ENCODE measurements at regions not wholly inside any gene's neighbourhood (a gene's known extent, or its start where the extent isn't known, plus 50 kb on each side); places are given as distances from the start of the nearest gene placed in this dataset.

DNA sequence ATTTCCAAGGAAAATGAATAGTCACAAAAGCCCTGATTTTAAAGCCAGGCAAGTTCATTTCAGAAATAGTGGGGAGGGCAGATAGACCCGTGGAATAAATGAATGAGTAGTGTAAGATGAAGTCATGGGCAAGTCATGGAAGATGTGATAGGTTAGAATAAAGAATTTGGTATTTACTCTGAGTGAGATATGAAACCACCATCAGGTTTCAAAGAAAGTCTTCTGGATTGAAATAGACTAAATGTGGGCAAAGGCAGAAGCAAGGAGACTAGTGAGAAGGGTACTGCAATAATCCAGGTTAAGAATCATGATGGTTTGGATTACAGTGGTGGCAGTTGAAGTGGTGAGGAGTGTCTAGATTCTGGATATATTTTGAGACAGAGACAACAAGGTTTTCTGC, 218.5 kb upstream of the AFF2 start:
- TF ChIP-seq EP300 (IDR thresholded peaks at IDR 0.05) (no peak), CTCF (IDR thresholded peaks at IDR 0.05) (no peak), POLR2A (IDR thresholded peaks at IDR 0.05) (no peak), POLR2AphosphoS5 (IDR thresholded peaks at IDR 0.05) (no peak)

Measured in sigmoid colon (tissue), 4 donors.